ENCODE measurements at regions not wholly inside any gene's neighbourhood (a gene's known extent, or its start where the extent isn't known, plus 50 kb on each side); places are given as distances from the start of the nearest gene placed in this dataset.

- no peak for DNase-seq
These were observed 94.9 kb upstream of the GATA6 start for GRCh38 chr18:22074282-22075070.

GRCh38 chr18:22080035-22080434 is 89.4 kb upstream of the GATA6 start:
- DNase-seq = no peak

GRCh38 chr18:22082408-22082807 is 87.0 kb upstream of the GATA6 start:
- no peak for DNase-seq

GRCh38 chr18:22084547-22084946 is 84.8 kb upstream of the GATA6 start:
- DNase-seq = no peak

- no peak for DNase-seq
These were observed 82.4 kb upstream of the GATA6 start for GRCh38 chr18:22086973-22087372.

GRCh38 chr18:22088029-22088428 is 81.4 kb upstream of the GATA6 start:
- DNase-seq = no peak

GRCh38 chr18:22088996-22089640 is 80.3 kb upstream of the GATA6 start:
- no peak for DNase-seq

- no peak for DNase-seq
These were observed 78.0 kb upstream of the GATA6 start for GRCh38 chr18:22091341-22091740.

GRCh38 chr18:22093731-22094357 is 75.5 kb upstream of the GATA6 start:
- no peak for DNase-seq

- no peak for DNase-seq
These were observed 75.0 kb upstream of the GATA6 start for GRCh38 chr18:22094358-22094734.

- DNase-seq = no peak
These were observed 70.8 kb upstream of the GATA6 start for GRCh38 chr18:22098563-22098989.

- no peak for DNase-seq
These were observed 69.5 kb upstream of the GATA6 start for GRCh38 chr18:22099925-22100324.

GRCh38 chr18:22101731-22102130 is 67.7 kb upstream of the GATA6 start:
- DNase-seq = no peak

- no peak for DNase-seq
These were observed 66.3 kb upstream of the GATA6 start for GRCh38 chr18:22102953-22103646.

GRCh38 chr18:22103647-22104031 is 65.8 kb upstream of the GATA6 start:
- DNase-seq = no peak

GRCh38 chr18:22106536-22107292 is 62.7 kb upstream of the GATA6 start:
- peak; percentile 21 for DNase-seq

GRCh38 chr18:22108674-22109073 is 60.7 kb upstream of the GATA6 start:
- DNase-seq = no peak

GRCh38 chr18:22109535-22109934 is 59.9 kb upstream of the GATA6 start:
- no peak for DNase-seq

GRCh38 chr18:22110461-22110924 is 58.9 kb upstream of the GATA6 start:
- no peak for DNase-seq

GRCh38 chr18:22112215-22112614 is 57.2 kb upstream of the GATA6 start:
- DNase-seq = no peak

- DNase-seq = peak; percentile 10
These were observed 56.1 kb upstream of the GATA6 start for GRCh38 chr18:22113144-22113844.
